ENCODE measurements at regions not wholly inside any gene's neighbourhood (a gene's known extent, or its start where the extent isn't known, plus 50 kb on each side); places are given as distances from the start of the nearest gene placed in this dataset.

DNA sequence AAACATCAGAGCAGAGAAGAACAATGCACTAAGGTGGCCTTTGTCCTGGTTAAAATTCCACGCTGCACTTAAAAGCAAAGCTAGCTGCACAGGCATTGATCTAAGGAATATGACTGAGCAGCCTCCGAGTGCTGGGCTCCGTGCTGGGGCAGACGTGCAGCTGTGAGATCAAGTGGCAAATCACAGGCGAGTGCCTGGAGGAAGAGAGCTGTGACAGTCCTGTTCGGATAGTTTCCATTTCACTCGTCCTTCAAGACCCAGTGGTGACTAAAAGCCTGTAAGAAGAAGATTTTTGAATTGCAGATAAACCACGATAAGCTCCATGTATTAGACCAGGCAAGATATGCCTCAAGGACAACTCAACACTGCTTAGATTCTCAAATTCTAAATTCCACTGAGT lies 247.9 kb downstream of the ANKRD60 start:
- H3K27me3 ChIP-seq (ENCODE audit: insufficient read depth, poor library complexity, severe bottlenecking), result no peaks in the 10 kb centered on the region
- no peak for TF ChIP-seq GABPA (IDR thresholded peaks at IDR 0.05; ENCODE audit: low read depth)
- TF ChIP-seq, protein P1, sequence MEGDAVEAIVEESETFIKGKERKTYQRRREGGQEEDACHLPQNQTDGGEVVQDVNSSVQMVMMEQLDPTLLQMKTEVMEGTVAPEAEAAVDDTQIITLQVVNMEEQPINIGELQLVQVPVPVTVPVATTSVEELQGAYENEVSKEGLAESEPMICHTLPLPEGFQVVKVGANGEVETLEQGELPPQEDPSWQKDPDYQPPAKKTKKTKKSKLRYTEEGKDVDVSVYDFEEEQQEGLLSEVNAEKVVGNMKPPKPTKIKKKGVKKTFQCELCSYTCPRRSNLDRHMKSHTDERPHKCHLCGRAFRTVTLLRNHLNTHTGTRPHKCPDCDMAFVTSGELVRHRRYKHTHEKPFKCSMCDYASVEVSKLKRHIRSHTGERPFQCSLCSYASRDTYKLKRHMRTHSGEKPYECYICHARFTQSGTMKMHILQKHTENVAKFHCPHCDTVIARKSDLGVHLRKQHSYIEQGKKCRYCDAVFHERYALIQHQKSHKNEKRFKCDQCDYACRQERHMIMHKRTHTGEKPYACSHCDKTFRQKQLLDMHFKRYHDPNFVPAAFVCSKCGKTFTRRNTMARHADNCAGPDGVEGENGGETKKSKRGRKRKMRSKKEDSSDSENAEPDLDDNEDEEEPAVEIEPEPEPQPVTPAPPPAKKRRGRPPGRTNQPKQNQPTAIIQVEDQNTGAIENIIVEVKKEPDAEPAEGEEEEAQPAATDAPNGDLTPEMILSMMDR (IDR thresholded peaks at IDR 0.05; ENCODE audit: insufficient read depth, low read length), result no peak
- TF ChIP-seq, protein P2, sequence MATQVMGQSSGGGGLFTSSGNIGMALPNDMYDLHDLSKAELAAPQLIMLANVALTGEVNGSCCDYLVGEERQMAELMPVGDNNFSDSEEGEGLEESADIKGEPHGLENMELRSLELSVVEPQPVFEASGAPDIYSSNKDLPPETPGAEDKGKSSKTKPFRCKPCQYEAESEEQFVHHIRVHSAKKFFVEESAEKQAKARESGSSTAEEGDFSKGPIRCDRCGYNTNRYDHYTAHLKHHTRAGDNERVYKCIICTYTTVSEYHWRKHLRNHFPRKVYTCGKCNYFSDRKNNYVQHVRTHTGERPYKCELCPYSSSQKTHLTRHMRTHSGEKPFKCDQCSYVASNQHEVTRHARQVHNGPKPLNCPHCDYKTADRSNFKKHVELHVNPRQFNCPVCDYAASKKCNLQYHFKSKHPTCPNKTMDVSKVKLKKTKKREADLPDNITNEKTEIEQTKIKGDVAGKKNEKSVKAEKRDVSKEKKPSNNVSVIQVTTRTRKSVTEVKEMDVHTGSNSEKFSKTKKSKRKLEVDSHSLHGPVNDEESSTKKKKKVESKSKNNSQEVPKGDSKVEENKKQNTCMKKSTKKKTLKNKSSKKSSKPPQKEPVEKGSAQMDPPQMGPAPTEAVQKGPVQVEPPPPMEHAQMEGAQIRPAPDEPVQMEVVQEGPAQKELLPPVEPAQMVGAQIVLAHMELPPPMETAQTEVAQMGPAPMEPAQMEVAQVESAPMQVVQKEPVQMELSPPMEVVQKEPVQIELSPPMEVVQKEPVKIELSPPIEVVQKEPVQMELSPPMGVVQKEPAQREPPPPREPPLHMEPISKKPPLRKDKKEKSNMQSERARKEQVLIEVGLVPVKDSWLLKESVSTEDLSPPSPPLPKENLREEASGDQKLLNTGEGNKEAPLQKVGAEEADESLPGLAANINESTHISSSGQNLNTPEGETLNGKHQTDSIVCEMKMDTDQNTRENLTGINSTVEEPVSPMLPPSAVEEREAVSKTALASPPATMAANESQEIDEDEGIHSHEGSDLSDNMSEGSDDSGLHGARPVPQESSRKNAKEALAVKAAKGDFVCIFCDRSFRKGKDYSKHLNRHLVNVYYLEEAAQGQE (IDR thresholded peaks at IDR 0.05; ENCODE audit: insufficient replicate concordance, low read depth), result no peak
- TF ChIP-seq SPI1 (IDR thresholded peaks at IDR 0.05; ENCODE audit: borderline replicate concordance, low read depth), result no peak
- no peak for TF ChIP-seq POLR2AphosphoS5 (IDR thresholded peaks at IDR 0.05; ENCODE audit: low read depth)
- no peak overlapping the region for H3K27ac ChIP-seq (replicated peaks)
- DNase-seq (ENCODE audit: low read depth in 1 of 2, low spot score in 1 of 2), result no peak
- H3K4me3 ChIP-seq (replicated peaks; ENCODE audit: insufficient read depth, low read length), result no peak overlapping the region

DNA sequence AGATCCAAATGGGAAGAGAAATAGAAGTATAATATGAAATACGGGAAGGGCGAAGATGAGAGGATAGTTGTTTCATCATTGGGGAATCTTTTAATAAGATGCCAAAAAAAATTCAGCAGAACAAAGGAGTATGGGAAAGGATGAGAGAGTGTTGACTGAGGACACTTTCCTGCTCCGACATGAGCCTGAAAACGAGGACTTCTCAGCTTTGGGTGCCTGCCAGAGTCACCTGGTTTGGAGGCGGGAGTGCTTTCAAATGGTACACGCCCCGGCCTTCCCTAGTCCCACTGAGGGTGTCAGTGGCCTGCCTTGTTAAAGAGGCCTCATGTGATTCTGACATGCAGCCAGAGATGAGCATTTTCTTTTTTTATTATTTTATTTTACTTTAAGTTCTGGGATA lies 250.9 kb downstream of the ANKRD60 start:
- no peak overlapping the region for H3K27ac ChIP-seq (replicated peaks)
- no peak for DNase-seq (ENCODE audit: low read depth in 1 of 2, low spot score in 1 of 2)
- no peaks in the 10 kb centered on the region for H3K27me3 ChIP-seq (ENCODE audit: insufficient read depth, poor library complexity, severe bottlenecking)
- no peak overlapping the region for H3K4me3 ChIP-seq (replicated peaks; ENCODE audit: insufficient read depth, low read length)
- TF ChIP-seq, protein P2 (IDR thresholded peaks at IDR 0.05; ENCODE audit: insufficient replicate concordance, low read depth), result no peak
- no peak for TF ChIP-seq POLR2AphosphoS5 (IDR thresholded peaks at IDR 0.05; ENCODE audit: low read depth)
- no peak for TF ChIP-seq GABPA (IDR thresholded peaks at IDR 0.05; ENCODE audit: low read depth)
- TF ChIP-seq, protein P1 (IDR thresholded peaks at IDR 0.05; ENCODE audit: insufficient read depth, low read length), result no peak
- TF ChIP-seq SPI1 (IDR thresholded peaks at IDR 0.05; ENCODE audit: borderline replicate concordance, low read depth), result no peak

DNA sequence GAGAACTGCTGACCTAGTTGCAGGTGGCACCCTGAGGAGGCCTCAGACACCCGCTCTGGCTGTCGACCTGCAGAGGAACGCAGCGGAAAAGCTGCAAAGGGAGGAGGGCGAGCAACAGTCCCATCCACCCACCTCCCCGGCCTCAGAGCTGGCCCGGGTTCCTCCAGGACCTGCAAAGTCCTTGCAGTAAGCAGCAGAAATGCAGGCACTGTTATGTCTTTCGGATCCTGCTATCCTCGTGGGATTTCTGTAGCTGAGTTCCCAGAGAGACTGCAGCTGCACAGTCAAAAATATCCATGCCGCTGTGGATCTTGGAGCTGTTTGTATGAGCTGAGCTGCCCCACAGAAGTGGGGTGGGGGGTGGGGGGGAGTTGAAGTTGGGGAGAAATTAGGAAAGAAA lies 251.3 kb downstream of the ANKRD60 start:
- no peak for DNase-seq (ENCODE audit: low read depth in 1 of 2, low spot score in 1 of 2)
- no peak overlapping the region for H3K27ac ChIP-seq (replicated peaks)
- TF ChIP-seq, protein P1 (IDR thresholded peaks at IDR 0.05; ENCODE audit: insufficient read depth, low read length), result no peak
- TF ChIP-seq GABPA (IDR thresholded peaks at IDR 0.05; ENCODE audit: low read depth) (no peak), SPI1 (IDR thresholded peaks at IDR 0.05; ENCODE audit: borderline replicate concordance, low read depth) (no peak), POLR2AphosphoS5 (IDR thresholded peaks at IDR 0.05; ENCODE audit: low read depth) (no peak)
- TF ChIP-seq, protein P2 (IDR thresholded peaks at IDR 0.05; ENCODE audit: insufficient replicate concordance, low read depth), result no peak
- no peak overlapping the region for H3K4me3 ChIP-seq (replicated peaks; ENCODE audit: insufficient read depth, low read length)
- H3K27me3 ChIP-seq (ENCODE audit: insufficient read depth, poor library complexity, severe bottlenecking), result no peaks in the 10 kb centered on the region
